OCI-LY3 (cell line): ENCODE measurements at regions not wholly inside any gene's neighbourhood (a gene's known extent, or its start where the extent isn't known, plus 50 kb on each side); places are given as distances from the start of the nearest gene placed in this dataset.

Experiments
- H2AFZ ChIP-seq: fragments of 200-600, 300-600 bp; shearing (Covaris generic); 2 replicates; pipeline ENCODE4 v1.6.0; 2014; ENCODE audit warnings: antibody characterized with exemption, low read depth, low read length
- H3K27ac ChIP-seq: fragments of 200-600, 300-600 bp; sonication (generic); 2 replicates; pipeline ENCODE4 v1.5.1; 2014; ENCODE audit warnings: mild to moderate bottlenecking, low read length, moderate library complexity, mixed read lengths
- H3K27me3 ChIP-seq: fragments of 200-600, 300-600 bp; sonication (generic); 2 replicates; pipeline ENCODE4 v1.6.1; 2014; ENCODE audit warnings: low read depth, low read length, mixed read lengths
- H3K36me3 ChIP-seq: fragments of 200-600, 300-600 bp; sonication (generic); replicated peaks from 2 replicates; pipeline ENCODE3; 2014; ENCODE audit warnings: low read depth, low read length, mixed read lengths
- H3K4me1 ChIP-seq: fragments of 300-600, 200-600 bp; sonication (generic); 2 replicates; pipeline ENCODE4 v1.6.1; 2014; ENCODE audit warnings: low read length, mixed read lengths
- H3K4me2 ChIP-seq: fragments of 200-600, 300-600 bp; sonication (generic); 2 replicates; pipeline ENCODE4 v1.6.1; 2014; ENCODE audit warnings: low read length, mixed read lengths
- H3K4me3 ChIP-seq: fragments of 300-600, 200-600 bp; sonication (generic); 2 replicates; pipeline ENCODE4 v1.5.1; 2014; ENCODE audit warnings: antibody characterized with exemption, mild to moderate bottlenecking, low read length, moderate library complexity
- H3K79me2 ChIP-seq: fragments of 300-600, 200-600 bp; shearing (Covaris generic); 2 replicates; pipeline ENCODE4 v1.6.1; 2014; ENCODE audit warnings: mild to moderate bottlenecking, low read length, mixed read lengths
- H3K9ac ChIP-seq: fragments of 300-600, 200-600 bp; shearing (Covaris generic); 2 replicates; pipeline ENCODE4 v1.6.0; 2014; ENCODE audit warnings: mild to moderate bottlenecking, low read length, moderate library complexity
- H3K9me3 ChIP-seq: fragments of 200-600, 300-600 bp; shearing (Covaris generic); 2 replicates; pipeline ENCODE4 v1.6.1; 2014; ENCODE audit warnings: low read length, mixed read lengths; ENCODE audit not compliant: insufficient read depth
- H4K20me1 ChIP-seq: fragments of 200-600, 300-600 bp; sonication (generic); 2 replicates; pipeline ENCODE4 v1.6.1; 2016; ENCODE audit warnings: low read length, mixed read lengths; ENCODE audit not compliant: insufficient read depth
- EZH2phosphoT487 ChIP-seq: fragments of 200-600 bp; shearing (Covaris generic); IDR thresholded peaks from 2 replicates; pipeline ENCODE4 v1.6.1; 2018; ENCODE audit warnings: antibody characterized with exemption, mixed run types, low read depth
- TF ChIP-seq, protein P1 (sequence below): fragments of 200-600, 300-600 bp; sonication (generic); IDR thresholded peaks from 2 replicates; pipeline ENCODE4 v1.5.1; 2014; ENCODE audit warnings: antibody characterized with exemption, low read length, low read depth

DNA sequence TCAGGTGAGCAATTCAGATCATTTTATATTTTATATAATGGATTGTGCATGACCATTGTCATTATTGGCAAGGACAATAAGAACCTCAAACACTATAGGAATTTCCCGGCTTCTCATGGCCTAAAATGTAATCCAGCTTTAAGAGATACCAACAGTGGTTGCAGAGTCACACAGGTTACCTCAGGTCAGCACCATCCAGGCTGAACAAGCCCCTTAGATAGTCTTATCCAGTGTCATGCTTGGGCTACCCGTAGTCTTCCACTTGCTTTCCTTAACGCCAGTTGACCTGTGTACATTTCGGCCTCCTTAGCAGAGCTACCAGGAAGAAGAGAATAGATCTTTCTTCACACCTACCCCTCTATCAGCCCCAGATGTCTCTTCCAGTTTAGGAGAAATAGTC is 293.3 kb upstream of the SYT4 start:
- Histone ChIP-seq H2AFZ (peak overlapping the region; percentile 44; the same call in 1 of the 2 replicates), H3K4me2 (peak overlapping the region; percentile 10), H3K27ac (peak overlapping the region; percentile 90), H3K4me3 (no peak overlapping the region), H3K9ac (peak overlapping the region; percentile 78; the same call in 1 of the 2 replicates), H3K4me1 (peaks cover 54% of the 10 kb centered on the region), H3K79me2 (no peaks in the 10 kb centered on the region), H3K36me3 (peaks cover 12% of the 10 kb centered on the region), H4K20me1 (no peaks in the 10 kb centered on the region), H3K27me3 (no peaks in the 10 kb centered on the region), H3K9me3 (no peaks in the 10 kb centered on the region)
- no peak for TF ChIP-seq EZH2phosphoT487
- TF ChIP-seq, protein P1, sequence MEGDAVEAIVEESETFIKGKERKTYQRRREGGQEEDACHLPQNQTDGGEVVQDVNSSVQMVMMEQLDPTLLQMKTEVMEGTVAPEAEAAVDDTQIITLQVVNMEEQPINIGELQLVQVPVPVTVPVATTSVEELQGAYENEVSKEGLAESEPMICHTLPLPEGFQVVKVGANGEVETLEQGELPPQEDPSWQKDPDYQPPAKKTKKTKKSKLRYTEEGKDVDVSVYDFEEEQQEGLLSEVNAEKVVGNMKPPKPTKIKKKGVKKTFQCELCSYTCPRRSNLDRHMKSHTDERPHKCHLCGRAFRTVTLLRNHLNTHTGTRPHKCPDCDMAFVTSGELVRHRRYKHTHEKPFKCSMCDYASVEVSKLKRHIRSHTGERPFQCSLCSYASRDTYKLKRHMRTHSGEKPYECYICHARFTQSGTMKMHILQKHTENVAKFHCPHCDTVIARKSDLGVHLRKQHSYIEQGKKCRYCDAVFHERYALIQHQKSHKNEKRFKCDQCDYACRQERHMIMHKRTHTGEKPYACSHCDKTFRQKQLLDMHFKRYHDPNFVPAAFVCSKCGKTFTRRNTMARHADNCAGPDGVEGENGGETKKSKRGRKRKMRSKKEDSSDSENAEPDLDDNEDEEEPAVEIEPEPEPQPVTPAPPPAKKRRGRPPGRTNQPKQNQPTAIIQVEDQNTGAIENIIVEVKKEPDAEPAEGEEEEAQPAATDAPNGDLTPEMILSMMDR, result no peak

DNA sequence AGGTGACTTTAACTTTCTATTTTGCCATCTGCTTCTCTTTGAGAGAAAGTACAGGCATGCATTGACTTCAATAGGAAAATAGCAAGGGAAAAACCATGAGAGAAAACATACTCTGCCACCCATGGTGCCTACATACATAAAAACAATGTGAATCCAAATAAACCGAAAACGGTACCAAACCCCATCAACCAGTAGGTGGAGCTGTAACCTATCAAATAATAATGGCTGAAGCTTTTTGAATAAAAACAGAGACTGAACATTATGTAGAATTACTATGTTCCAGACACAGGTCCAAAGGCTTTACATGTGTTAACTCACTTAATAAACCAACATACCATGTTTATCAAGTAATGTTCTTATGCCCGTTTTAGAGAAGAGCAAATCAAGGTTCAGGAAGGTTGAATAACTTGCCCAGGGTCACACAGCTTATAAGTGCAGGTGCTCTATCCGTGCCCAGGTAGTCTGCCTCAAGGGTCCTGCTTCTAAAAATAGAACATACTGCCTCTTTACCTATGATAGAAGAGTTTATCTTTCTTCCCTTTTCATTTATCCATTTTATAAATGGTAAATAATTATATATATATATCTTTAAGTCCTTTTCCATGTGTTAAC is 293.9 kb upstream of the SYT4 start:
- Histone ChIP-seq H3K27ac (peak overlapping the region; percentile 90), H3K9me3 (no peaks in the 10 kb centered on the region), H3K4me2 (peak overlapping the region; percentile 74), H2AFZ (peak overlapping the region; percentile 44), H3K9ac (peak overlapping the region; percentile 78), H3K4me3 (no peak overlapping the region), H3K27me3 (no peaks in the 10 kb centered on the region), H4K20me1 (no peaks in the 10 kb centered on the region), H3K79me2 (no peaks in the 10 kb centered on the region), H3K4me1 (peaks cover 60% of the 10 kb centered on the region), H3K36me3 (peaks cover 12% of the 10 kb centered on the region)
- TF ChIP-seq, protein P1, result peak; percentile 99; the same call in 1 of the 2 replicates
- TF ChIP-seq EZH2phosphoT487, result no peak

DNA sequence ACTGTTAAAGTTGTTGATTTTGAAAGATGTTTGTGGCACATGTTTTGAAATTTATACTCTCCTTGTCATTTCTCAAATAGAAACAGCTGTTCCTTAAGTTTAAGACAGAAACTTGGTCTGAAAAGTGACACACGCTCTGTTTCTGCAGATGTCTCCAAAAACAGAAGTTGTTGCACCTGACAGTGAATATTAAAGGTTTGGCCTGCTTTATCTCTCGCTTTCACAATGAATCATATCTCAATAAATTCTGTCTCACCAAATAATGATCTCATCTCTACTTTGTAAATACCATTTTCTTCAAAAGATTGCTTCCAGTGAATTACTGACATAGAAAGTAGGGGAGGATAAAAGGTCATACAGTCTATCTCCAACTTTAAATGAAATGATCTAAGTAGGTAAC is 294.9 kb upstream of the SYT4 start:
- peaks cover 70% of the 10 kb centered on the region for H3K4me1 ChIP-seq
- H2AFZ ChIP-seq, result no peak overlapping the region
- TF ChIP-seq, protein P1, result no peak
- no peak for TF ChIP-seq EZH2phosphoT487
- H3K27me3 ChIP-seq, result no peaks in the 10 kb centered on the region
- H3K36me3 ChIP-seq, result peaks cover 12% of the 10 kb centered on the region
- peak overlapping the region; percentile 74 for H3K4me2 ChIP-seq
- no peaks in the 10 kb centered on the region for H3K9me3 ChIP-seq
- no peaks in the 10 kb centered on the region for H3K79me2 ChIP-seq
- H4K20me1 ChIP-seq, result no peaks in the 10 kb centered on the region
- H3K9ac ChIP-seq, result peak overlapping the region; percentile 78
- peak overlapping the region; percentile 45 for H3K4me3 ChIP-seq
- peak overlapping the region; percentile 90 for H3K27ac ChIP-seq

DNA sequence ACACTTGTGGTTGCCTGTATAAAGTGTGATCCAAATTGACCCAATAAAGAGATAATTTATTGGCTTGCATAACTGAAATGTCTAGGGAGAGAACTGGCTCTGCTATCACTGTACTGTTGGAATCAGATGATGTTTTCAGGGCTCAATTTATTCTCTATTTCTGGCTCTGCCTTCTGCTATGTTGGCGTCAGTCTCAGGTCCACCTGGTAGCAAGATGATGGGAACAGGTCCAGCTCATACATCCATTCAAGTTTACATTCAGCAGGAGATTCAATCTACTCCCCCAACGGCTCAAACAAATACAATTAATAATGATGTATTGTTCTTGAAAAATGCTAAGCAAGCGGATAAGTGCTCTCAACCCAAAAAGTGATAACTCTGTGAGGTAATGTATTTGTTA is 297.7 kb upstream of the SYT4 start:
- Histone ChIP-seq H3K4me1 (peaks cover 88% of the 10 kb centered on the region), H3K9ac (no peak overlapping the region), H4K20me1 (no peaks in the 10 kb centered on the region), H3K9me3 (no peaks in the 10 kb centered on the region), H3K79me2 (no peaks in the 10 kb centered on the region), H3K4me3 (no peak overlapping the region), H3K36me3 (peaks cover 19% of the 10 kb centered on the region), H2AFZ (no peak overlapping the region), H3K27ac (peak overlapping the region; percentile 90), H3K4me2 (no peak overlapping the region), H3K27me3 (no peaks in the 10 kb centered on the region)
- no peak for TF ChIP-seq EZH2phosphoT487
- TF ChIP-seq, protein P1, result no peak
